CD4-positive, alpha-beta T cell (primary cell): ENCODE measurements at regions not wholly inside any gene's neighbourhood (a gene's known extent, or its start where the extent isn't known, plus 50 kb on each side); places are given as distances from the start of the nearest gene placed in this dataset.

Experiments used
- ATAC-seq: fragments of 200-7000 bp; cut with Tn5 transposase; one replicate; pipeline ENCODE4 v1.10.0; 2022; ENCODE audit warnings: mild to moderate bottlenecking; ENCODE audit not compliant: poor library complexity
- CTCF ChIA-PET: fragments of 350-600 bp; sonication (Branson Sonifier 250); formaldehyde crosslinking; loops from one replicate; lab custom pipeline; 2021; ENCODE audit warnings: antibody characterized with exemption, inconsistent platforms; lab: Charles Lee
- POLR2A ChIA-PET: fragments of 350-600 bp; sonication (Branson Sonifier 250); formaldehyde crosslinking; loops from one replicate; lab custom pipeline; 2021; ENCODE audit warnings: antibody characterized with exemption, inconsistent platforms; lab: Charles Lee
- DNase-seq, 14 experiments: peaks; one replicate each; pipeline ENCODE4 v3.0.0-alpha.2; 2013 to 2020; ENCODE audit warnings: mixed read lengths in 2 of 14
- H3K27ac ChIP-seq, 2 donors: one replicate each; pipeline versions ENCODE4 v1.5.1 to v1.7.0; 2013; ENCODE audit warnings: low read length in 2 of 2, low read depth in 1 of 2, mild to moderate bottlenecking in 1 of 2
- H3K27me3 ChIP-seq, 2 experiments: 1 replicate in 1 of 2; 2 replicates in 1 of 2; pipeline versions ENCODE4 v1.6.1 to v1.7.0; 2013; ENCODE audit warnings: low read length in 2 of 2, control low read depth in 1 of 2, mild to moderate bottlenecking in 1 of 2, moderate library complexity in 1 of 2; ENCODE audit not compliant: insufficient read depth in 2 of 2, control insufficient read depth in 1 of 2
- H3K36me3 ChIP-seq: one replicate; pipeline ENCODE4 v1.6.1; 2013; ENCODE audit warnings: low read length, control low read depth; ENCODE audit not compliant: insufficient read depth
- H3K4me1 ChIP-seq: one replicate; pipeline ENCODE4 v1.6.1; 2013; ENCODE audit warnings: low read length, control low read depth; ENCODE audit not compliant: insufficient read depth
- H3K4me3 ChIP-seq: one replicate; pipeline ENCODE4 v1.5.1; 2013; ENCODE audit warnings: mild to moderate bottlenecking, low read length, moderate library complexity
- H3K9me3 ChIP-seq, 2 experiments: 1 replicate in 1 of 2; 2 replicates in 1 of 2; pipeline versions ENCODE4 v1.6.1 to v1.7.0; 2013; ENCODE audit warnings: low read length in 2 of 2, mild to moderate bottlenecking in 2 of 2, control low read depth in 1 of 2, moderate library complexity in 1 of 2; ENCODE audit not compliant: control insufficient read depth in 1 of 2, insufficient read depth in 1 of 2
- H3K27ac Mint-ChIP-seq: one replicate; pipeline ENCODE4 v1.8.0; 2020; ENCODE audit warnings: mixed read lengths
- H3K27me3 Mint-ChIP-seq: one replicate; pipeline ENCODE4 v1.8.0; 2021; ENCODE audit warnings: mixed read lengths
- H3K36me3 Mint-ChIP-seq: one replicate; pipeline ENCODE4 v1.8.0; 2021; ENCODE audit warnings: low read depth, mixed read lengths
- H3K4me1 Mint-ChIP-seq: one replicate; pipeline ENCODE4 v1.8.0; 2021; ENCODE audit warnings: low read depth, mixed read lengths
- H3K4me3 Mint-ChIP-seq: one replicate; pipeline ENCODE4 v1.8.0; 2020; ENCODE audit warnings: mild to moderate bottlenecking, mixed read lengths
- H3K9me3 Mint-ChIP-seq: one replicate; pipeline ENCODE4 v1.8.0; 2020; ENCODE audit warnings: mixed read lengths
- intact Hi-C, 2 experiments: fragments of 100-400 bp; cut with DNase I in 1 of 2; cut with micrococcal nuclease in 1 of 2; formaldehyde crosslinking; loops; one replicate each; pipeline versions ENCODE4 v1.15.1 to v1.9.0; 2023 to 2025; cut with DNase I, micrococcal nuclease
- TF ChIP-seq, protein P1 (sequence below): fragments of 200-600 bp; IDR thresholded peaks from one replicate; pipeline ENCODE4 v1.8.0; 2022; ENCODE audit warnings: antibody characterized with exemption, mild to moderate bottlenecking

DNA sequence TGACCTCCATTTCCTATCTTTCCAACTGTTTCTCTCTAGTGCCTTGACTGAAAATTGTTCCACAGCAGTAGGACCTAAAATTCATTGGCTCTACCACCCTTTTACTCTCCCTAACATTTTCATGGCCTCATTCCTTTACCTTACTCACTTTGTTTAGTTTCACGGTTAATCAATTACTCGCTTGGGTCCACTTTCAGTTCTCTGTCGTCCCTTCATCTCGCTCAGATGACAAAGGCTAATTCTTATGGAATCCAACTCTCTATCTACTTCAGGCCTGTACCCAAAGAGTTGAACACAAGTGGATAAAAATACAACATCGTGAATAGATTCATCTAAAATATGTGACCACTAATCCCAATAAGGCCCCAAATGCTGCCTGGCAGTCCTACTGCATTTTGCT is 85.9 kb upstream of the ADO start:
- Mint-ChIP-seq H3K27ac (no peak overlapping the region), H3K9me3 (no peaks in the 10 kb centered on the region), H3K27me3 (no peaks in the 10 kb centered on the region), H3K4me1 (no peaks in the 10 kb centered on the region), H3K36me3 (no peaks in the 10 kb centered on the region), H3K4me3 (no peak overlapping the region)
- Histone ChIP-seq H3K36me3 (no peaks in the 10 kb centered on the region), H3K4me1 (no peaks in the 10 kb centered on the region), H3K27me3 (no peaks in the 10 kb centered on the region), H3K9me3 (no peaks in the 10 kb centered on the region), H3K27ac (no peak overlapping the region), H3K4me3 (no peak overlapping the region)
- CTCF ChIA-PET: no interaction called here
- no peak for ATAC-seq
- TF ChIP-seq, protein P1, sequence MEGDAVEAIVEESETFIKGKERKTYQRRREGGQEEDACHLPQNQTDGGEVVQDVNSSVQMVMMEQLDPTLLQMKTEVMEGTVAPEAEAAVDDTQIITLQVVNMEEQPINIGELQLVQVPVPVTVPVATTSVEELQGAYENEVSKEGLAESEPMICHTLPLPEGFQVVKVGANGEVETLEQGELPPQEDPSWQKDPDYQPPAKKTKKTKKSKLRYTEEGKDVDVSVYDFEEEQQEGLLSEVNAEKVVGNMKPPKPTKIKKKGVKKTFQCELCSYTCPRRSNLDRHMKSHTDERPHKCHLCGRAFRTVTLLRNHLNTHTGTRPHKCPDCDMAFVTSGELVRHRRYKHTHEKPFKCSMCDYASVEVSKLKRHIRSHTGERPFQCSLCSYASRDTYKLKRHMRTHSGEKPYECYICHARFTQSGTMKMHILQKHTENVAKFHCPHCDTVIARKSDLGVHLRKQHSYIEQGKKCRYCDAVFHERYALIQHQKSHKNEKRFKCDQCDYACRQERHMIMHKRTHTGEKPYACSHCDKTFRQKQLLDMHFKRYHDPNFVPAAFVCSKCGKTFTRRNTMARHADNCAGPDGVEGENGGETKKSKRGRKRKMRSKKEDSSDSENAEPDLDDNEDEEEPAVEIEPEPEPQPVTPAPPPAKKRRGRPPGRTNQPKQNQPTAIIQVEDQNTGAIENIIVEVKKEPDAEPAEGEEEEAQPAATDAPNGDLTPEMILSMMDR: no peak
- DNase-seq: no peak
- POLR2A ChIA-PET: no interaction called here
- intact Hi-C loops: no loop called here

DNA sequence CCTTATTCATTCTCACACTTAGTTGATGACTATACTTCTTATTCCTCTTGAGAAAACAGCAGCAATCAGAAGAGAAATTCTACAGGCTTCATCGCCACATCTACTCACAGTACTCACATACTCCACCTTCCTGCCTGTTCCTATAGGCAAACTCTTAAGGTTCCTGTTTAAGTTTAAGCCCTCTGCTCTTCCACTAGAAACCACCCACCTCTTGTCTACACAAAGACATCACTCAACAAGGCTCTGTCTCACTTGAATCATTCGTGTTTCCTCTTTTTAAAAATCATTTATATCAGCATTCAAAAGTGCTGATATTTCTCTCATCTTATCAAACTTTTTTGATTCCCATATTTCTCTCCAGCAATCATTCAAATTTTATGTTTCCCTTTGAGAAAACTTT is 85.5 kb upstream of the ADO start:
- H3K36me3 ChIP-seq: no peaks in the 10 kb centered on the region
- H3K4me1 ChIP-seq: no peaks in the 10 kb centered on the region
- H3K27ac ChIP-seq: no peak overlapping the region
- ATAC-seq (no peak), DNase-seq (no peak)
- Mint-ChIP-seq H3K27me3 (no peaks in the 10 kb centered on the region), H3K4me1 (no peaks in the 10 kb centered on the region), H3K4me3 (no peak overlapping the region), H3K9me3 (no peaks in the 10 kb centered on the region), H3K36me3 (no peaks in the 10 kb centered on the region), H3K27ac (no peak overlapping the region)
- intact Hi-C loops: no loop called here
- H3K9me3 ChIP-seq: no peaks in the 10 kb centered on the region
- TF ChIP-seq, protein P1: no peak
- no peaks in the 10 kb centered on the region for H3K27me3 ChIP-seq
- no peak overlapping the region for H3K4me3 ChIP-seq
- CTCF ChIA-PET: no interaction called here
- POLR2A ChIA-PET: no interaction called here

DNA sequence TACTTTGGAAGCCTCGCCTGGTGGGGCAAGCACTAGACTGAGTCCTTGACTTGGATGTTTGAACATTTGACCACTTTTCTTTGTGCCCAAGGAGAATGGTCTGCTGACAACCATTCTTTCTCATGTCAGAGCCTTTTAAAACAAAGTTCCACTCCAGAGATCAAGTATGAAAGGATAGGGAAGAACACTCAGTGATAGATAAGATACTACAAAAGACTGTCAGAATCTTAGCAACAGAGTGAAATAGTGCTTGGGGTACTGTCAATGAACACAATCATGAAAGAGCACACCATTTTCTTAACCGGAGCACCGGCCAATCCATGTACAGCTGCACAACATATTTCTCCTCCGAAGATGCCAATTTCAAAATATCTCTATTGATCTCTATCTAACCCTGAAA is 82.8 kb upstream of the ADO start:
- Histone ChIP-seq H3K36me3 (no peaks in the 10 kb centered on the region), H3K27me3 (no peaks in the 10 kb centered on the region), H3K4me3 (no peak overlapping the region), H3K4me1 (no peaks in the 10 kb centered on the region), H3K9me3 (no peaks in the 10 kb centered on the region), H3K27ac (no peak overlapping the region)
- ATAC-seq: no peak
- ChIA-PET POLR2A (no interaction called here), CTCF (no interaction called here)
- Mint-ChIP-seq H3K4me3 (no peak overlapping the region), H3K27ac (no peak overlapping the region), H3K4me1 (peaks cover 10% of the 10 kb centered on the region), H3K36me3 (no peaks in the 10 kb centered on the region), H3K27me3 (no peaks in the 10 kb centered on the region), H3K9me3 (no peaks in the 10 kb centered on the region)
- intact Hi-C loops: no loop called here
- TF ChIP-seq, protein P1: no peak
- no peak for DNase-seq
